ENCODE measurements at regions not wholly inside any gene's neighbourhood (a gene's known extent, or its start where the extent isn't known, plus 50 kb on each side); places are given as distances from the start of the nearest gene placed in this dataset.

- Mint-ChIP-seq H3K9me3 (no peaks in the 10 kb centered on the region), H3K27ac (peak overlapping the region in 1 of 2 donors; percentile 27), H3K4me1 (ENCODE audit: low read depth in 2 of 2) (peaks cover 23 to 39% of the 10 kb centered on the region in 2 donors), H3K4me3 (no peak overlapping the region), H3K27me3 (no peaks in the 10 kb centered on the region), H3K36me3 (no peaks in the 10 kb centered on the region)
- no peak for DNase-seq (ENCODE audit: low spot score)
- ATAC-seq = no peak
Measured at GRCh38 chr20:40758790-40759189, 69.8 kb upstream of the MAFB start.

GRCh38 chr20:40760399-40760798 lies 71.4 kb upstream of the MAFB start:
- no peaks in the 10 kb centered on the region for H3K9me3 Mint-ChIP-seq
- peaks cover 23 to 33% of the 10 kb centered on the region in 2 donors for H3K4me1 Mint-ChIP-seq (ENCODE audit: low read depth in 2 of 2)
- H3K36me3 Mint-ChIP-seq = no peaks in the 10 kb centered on the region
- no peaks in the 10 kb centered on the region for H3K27me3 Mint-ChIP-seq
- H3K27ac Mint-ChIP-seq = no peak overlapping the region
- DNase-seq (ENCODE audit: low spot score) (no peak), ATAC-seq (no peak)
- no peak overlapping the region for H3K4me3 Mint-ChIP-seq

GRCh38 chr20:40763646-40764295 lies 74.7 kb upstream of the MAFB start:
- Mint-ChIP-seq H3K27ac (no peak overlapping the region), H3K4me1 (ENCODE audit: low read depth in 2 of 2) (peaks cover 0 to 8% of the 10 kb centered on the region in 2 donors), H3K36me3 (no peaks in the 10 kb centered on the region), H3K4me3 (no peak overlapping the region), H3K27me3 (no peaks in the 10 kb centered on the region), H3K9me3 (no peaks in the 10 kb centered on the region)
- ATAC-seq = no peak
- DNase-seq (ENCODE audit: low spot score) = no peak

- H3K27me3 Mint-ChIP-seq = peaks cover 0 to 6% of the 10 kb centered on the region in 2 donors
- no peaks in the 10 kb centered on the region for H3K9me3 Mint-ChIP-seq
- DNase-seq (ENCODE audit: low spot score) (no peak), ATAC-seq (no peak)
- peaks cover 0 to under 1% of the 10 kb centered on the region in 2 donors for H3K4me1 Mint-ChIP-seq (ENCODE audit: low read depth in 2 of 2)
- no peak overlapping the region for H3K27ac Mint-ChIP-seq
- H3K4me3 Mint-ChIP-seq = no peak overlapping the region
- no peaks in the 10 kb centered on the region for H3K36me3 Mint-ChIP-seq
Measured at GRCh38 chr20:40765814-40766480, 76.9 kb upstream of the MAFB start.

- ATAC-seq (no peak), DNase-seq (ENCODE audit: low spot score) (no peak)
- no peaks in the 10 kb centered on the region for H3K9me3 Mint-ChIP-seq
- peaks cover 0 to 9% of the 10 kb centered on the region in 2 donors for H3K27me3 Mint-ChIP-seq
- H3K36me3 Mint-ChIP-seq = no peaks in the 10 kb centered on the region
- H3K27ac Mint-ChIP-seq = no peak overlapping the region
- H3K4me1 Mint-ChIP-seq (ENCODE audit: low read depth in 2 of 2) = no peaks in the 10 kb centered on the region
- no peak overlapping the region for H3K4me3 Mint-ChIP-seq
Measured at GRCh38 chr20:40766790-40767614, 78.0 kb upstream of the MAFB start.

GRCh38 chr20:40767615-40767924 lies 78.5 kb upstream of the MAFB start:
- ATAC-seq = no peak
- H3K9me3 Mint-ChIP-seq = no peaks in the 10 kb centered on the region
- no peak overlapping the region for H3K27ac Mint-ChIP-seq
- no peaks in the 10 kb centered on the region for H3K4me1 Mint-ChIP-seq (ENCODE audit: low read depth in 2 of 2)
- no peak overlapping the region for H3K4me3 Mint-ChIP-seq
- H3K27me3 Mint-ChIP-seq = peaks cover 0 to 9% of the 10 kb centered on the region in 2 donors
- no peaks in the 10 kb centered on the region for H3K36me3 Mint-ChIP-seq
- no peak for DNase-seq (ENCODE audit: low spot score)

GRCh38 chr20:40768105-40768504 lies 79.1 kb upstream of the MAFB start:
- H3K4me1 Mint-ChIP-seq (ENCODE audit: low read depth in 2 of 2) = no peaks in the 10 kb centered on the region
- no peaks in the 10 kb centered on the region for H3K36me3 Mint-ChIP-seq
- DNase-seq (ENCODE audit: low spot score) (no peak), ATAC-seq (no peak)
- peaks cover 0 to 9% of the 10 kb centered on the region in 2 donors for H3K27me3 Mint-ChIP-seq
- H3K27ac Mint-ChIP-seq = no peak overlapping the region
- H3K4me3 Mint-ChIP-seq = no peak overlapping the region
- no peaks in the 10 kb centered on the region for H3K9me3 Mint-ChIP-seq

GRCh38 chr20:40769677-40770285 lies 80.7 kb upstream of the MAFB start:
- H3K27me3 Mint-ChIP-seq = peaks cover 0 to 9% of the 10 kb centered on the region in 2 donors
- ATAC-seq (no peak), DNase-seq (ENCODE audit: low spot score) (no peak)
- no peak overlapping the region for H3K4me3 Mint-ChIP-seq
- H3K4me1 Mint-ChIP-seq (ENCODE audit: low read depth in 2 of 2) = peaks cover 0 to 3% of the 10 kb centered on the region in 2 donors
- H3K27ac Mint-ChIP-seq = no peak overlapping the region
- no peaks in the 10 kb centered on the region for H3K36me3 Mint-ChIP-seq
- no peaks in the 10 kb centered on the region for H3K9me3 Mint-ChIP-seq

- H3K9me3 Mint-ChIP-seq = no peaks in the 10 kb centered on the region
- DNase-seq (ENCODE audit: low spot score) = no peak
- ATAC-seq = no peak
- peaks cover 0 to 9% of the 10 kb centered on the region in 2 donors for H3K27me3 Mint-ChIP-seq
- H3K36me3 Mint-ChIP-seq = no peaks in the 10 kb centered on the region
- peaks cover 0 to 4% of the 10 kb centered on the region in 2 donors for H3K4me1 Mint-ChIP-seq (ENCODE audit: low read depth in 2 of 2)
- H3K27ac Mint-ChIP-seq = no peak overlapping the region
- no peak overlapping the region for H3K4me3 Mint-ChIP-seq
Measured at GRCh38 chr20:40770564-40771307, 81.7 kb upstream of the MAFB start.

GRCh38 chr20:40771308-40771610 lies 82.2 kb upstream of the MAFB start:
- Mint-ChIP-seq H3K4me1 (ENCODE audit: low read depth in 2 of 2) (peaks cover 0 to 4% of the 10 kb centered on the region in 2 donors), H3K4me3 (no peak overlapping the region), H3K27ac (no peak overlapping the region), H3K36me3 (no peaks in the 10 kb centered on the region), H3K27me3 (peaks cover 0 to 9% of the 10 kb centered on the region in 2 donors), H3K9me3 (no peaks in the 10 kb centered on the region)
- no peak for ATAC-seq
- no peak for DNase-seq (ENCODE audit: low spot score)

- ATAC-seq (no peak), DNase-seq (ENCODE audit: low spot score) (no peak)
- Mint-ChIP-seq H3K9me3 (no peaks in the 10 kb centered on the region), H3K27ac (no peak overlapping the region), H3K36me3 (no peaks in the 10 kb centered on the region), H3K4me1 (ENCODE audit: low read depth in 2 of 2) (peaks cover 0 to 4% of the 10 kb centered on the region in 2 donors), H3K27me3 (peaks cover 0 to 9% of the 10 kb centered on the region in 2 donors), H3K4me3 (no peak overlapping the region)
Measured at GRCh38 chr20:40771848-40772511, 82.9 kb upstream of the MAFB start.

GRCh38 chr20:40773376-40773775 lies 84.3 kb upstream of the MAFB start:
- no peak overlapping the region for H3K4me3 Mint-ChIP-seq
- H3K27ac Mint-ChIP-seq = no peak overlapping the region
- H3K27me3 Mint-ChIP-seq = peaks cover 0 to 9% of the 10 kb centered on the region in 2 donors
- ATAC-seq (no peak), DNase-seq (ENCODE audit: low spot score) (no peak)
- no peaks in the 10 kb centered on the region for H3K9me3 Mint-ChIP-seq
- H3K4me1 Mint-ChIP-seq (ENCODE audit: low read depth in 2 of 2) = peaks cover 0 to 4% of the 10 kb centered on the region in 2 donors
- H3K36me3 Mint-ChIP-seq = no peaks in the 10 kb centered on the region

GRCh38 chr20:40774252-40774651 lies 85.2 kb upstream of the MAFB start:
- Mint-ChIP-seq H3K4me1 (ENCODE audit: low read depth in 2 of 2) (peaks cover 0 to 4% of the 10 kb centered on the region in 2 donors), H3K36me3 (no peaks in the 10 kb centered on the region), H3K27me3 (peaks cover 0 to 9% of the 10 kb centered on the region in 2 donors), H3K27ac (peak overlapping the region in 1 of 2 donors; percentile 59), H3K9me3 (no peaks in the 10 kb centered on the region), H3K4me3 (no peak overlapping the region)
- DNase-seq (ENCODE audit: low spot score) = no peak
- ATAC-seq = no peak

Measured in natural killer cell treated with Interleukin-12 subunit alpha and Interleukin-12 subunit beta and Interleukin-15 and Interleukin-18, amount 100 ng/mL, for 72 hours (primary cell).